Stimulated activated CD4-positive, alpha-beta T cell treated with anti-CD3 and anti-CD28 coated beads, TNF-alpha, amount 100 ng/mL, for 1 hour (primary cell): ENCODE measurements at regions not wholly inside any gene's neighbourhood (a gene's known extent, or its start where the extent isn't known, plus 50 kb on each side); places are given as distances from the start of the nearest gene placed in this dataset.

Experiments
- DNase-seq, 3 donors: peaks; one replicate each; pipeline ENCODE4 v3.0.0-alpha.2; 2020; ENCODE audit warnings: low read depth in 3 of 3, low spot score in 1 of 3

DNA sequence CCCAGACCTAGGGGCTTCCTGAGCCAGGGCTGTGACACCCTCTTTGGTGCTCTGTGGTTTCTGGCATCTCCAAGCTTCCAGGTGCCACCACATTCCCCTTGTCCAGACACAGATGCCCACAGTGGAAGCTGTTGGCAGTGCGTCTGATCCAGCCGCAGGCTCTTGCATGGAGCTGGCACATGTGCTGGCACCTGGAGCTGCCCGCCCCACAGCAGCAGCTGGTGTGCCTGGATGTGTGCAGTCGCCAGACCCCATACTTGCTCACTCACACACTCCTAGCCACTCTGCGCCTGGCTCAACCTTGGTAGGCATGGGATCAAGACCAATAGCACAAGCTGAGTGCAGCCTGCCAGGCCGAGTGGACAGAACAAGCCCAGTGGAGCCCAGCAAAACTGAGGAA lies 106.5 kb downstream of the LYZL1 start:
- DNase-seq = no peak

DNA sequence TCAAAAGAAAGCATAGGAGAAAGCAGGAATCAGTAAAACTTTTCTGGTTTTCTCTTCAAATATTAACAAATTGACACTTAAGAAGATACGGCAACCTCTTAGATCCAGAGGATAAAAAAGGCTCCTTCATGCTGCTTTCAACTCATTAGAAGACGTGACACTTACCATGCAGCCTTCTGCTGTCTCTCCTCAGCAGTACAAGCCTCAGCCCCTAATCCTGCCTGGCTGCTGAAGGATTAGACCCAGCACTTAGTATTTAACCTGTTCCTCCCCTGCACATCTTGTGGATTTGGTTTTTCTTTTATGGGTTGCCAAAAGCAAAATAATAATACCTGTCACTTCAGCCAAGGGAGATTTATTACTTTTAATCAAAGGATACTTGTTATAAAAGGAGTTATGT lies 108.4 kb downstream of the LYZL1 start:
- no peak for DNase-seq

DNA sequence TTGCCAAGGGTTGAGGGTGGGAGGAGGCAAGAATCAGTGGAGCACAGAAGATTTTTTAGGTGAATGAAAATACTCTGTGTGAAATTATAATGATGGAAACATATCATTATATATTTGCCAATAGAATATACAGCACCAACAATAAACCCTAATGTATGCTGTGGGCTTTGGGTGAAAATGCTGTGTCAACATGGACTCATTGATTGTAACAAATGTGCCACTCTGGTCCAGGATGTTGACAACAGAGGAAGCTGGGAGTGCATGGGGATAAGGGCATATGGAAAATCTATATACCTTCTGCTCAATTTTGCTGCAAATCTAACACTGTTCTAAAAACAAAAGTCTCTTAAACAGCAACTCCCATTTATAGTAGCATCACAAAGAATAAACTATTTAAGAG lies 114.3 kb downstream of the LYZL1 start:
- DNase-seq = no peak

DNA sequence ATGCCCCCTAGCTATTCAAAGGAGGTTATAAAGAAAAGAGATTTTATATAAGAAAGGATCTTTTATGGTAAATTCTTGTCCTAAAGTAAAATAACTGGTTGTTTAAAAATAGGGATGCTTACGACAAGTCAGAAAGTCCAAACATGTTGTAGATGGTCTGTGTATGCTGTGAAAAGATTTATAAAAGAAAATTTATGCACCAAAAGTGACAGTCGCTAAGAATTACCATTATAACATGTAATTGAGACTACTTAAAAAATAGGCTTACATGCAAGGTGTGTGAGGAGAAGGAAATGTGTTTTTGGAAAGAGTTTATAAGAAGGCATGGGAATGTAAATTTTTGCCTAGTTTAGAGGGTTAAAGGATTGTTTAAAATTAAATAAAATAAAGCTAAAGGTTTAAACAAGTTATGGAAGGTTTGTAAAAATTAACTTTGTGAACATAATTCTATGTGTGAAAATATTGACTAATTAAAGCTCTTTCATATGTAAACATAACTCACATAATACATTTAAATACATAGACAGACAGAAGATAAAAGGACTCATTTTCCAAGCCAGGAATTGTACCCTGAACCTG lies 118.5 kb downstream of the LYZL1 start:
- DNase-seq = no peak
